Tibial nerve (tissue), 4 donors: ENCODE measurements at regions not wholly inside any gene's neighbourhood (a gene's known extent, or its start where the extent isn't known, plus 50 kb on each side); places are given as distances from the start of the nearest gene placed in this dataset.
"Not testable (repeated sequence)": the region's sequence is repeated elsewhere in the genome, so short reads cannot be mapped to it uniquely, and the experiment has no call there.

ENCODE experiments used
- DNase-seq, 2 donors: peaks; one replicate each; pipeline ENCODE4 v3.0.0-alpha.2; 2019; ENCODE audit warnings: low spot score in 2 of 2
- H3K27ac ChIP-seq, 4 donors: fragments of 200-600 bp; sonication (generic) in 3 of 4; one replicate each; pipeline ENCODE4 v1.5.1; 2017 to 2019; ENCODE audit warnings: mild to moderate bottlenecking in 1 of 4
- H3K27me3 ChIP-seq, 2 donors: fragments of 200-600 bp; sonication (generic) in 1 of 2; one replicate each; pipeline versions ENCODE4 v1.5.1 to v1.6.0; 2017 to 2019
- H3K36me3 ChIP-seq, 3 donors: fragments of 200-600 bp; sonication (generic); one replicate each; pipeline ENCODE4 v1.5.1; 2018 to 2019
- H3K4me1 ChIP-seq, 4 donors: fragments of 200-600 bp; sonication (generic) in 3 of 4; one replicate each; pipeline ENCODE4 v1.5.1; 2017 to 2019
- H3K4me3 ChIP-seq, 4 donors: fragments of 200-600 bp; sonication (generic) in 3 of 4; one replicate each; pipeline ENCODE4 v1.5.1; 2017 to 2019; ENCODE audit warnings: mild to moderate bottlenecking in 1 of 4, moderate library complexity in 1 of 4
- H3K9me3 ChIP-seq, 4 donors: fragments of 200-600 bp; sonication (generic) in 3 of 4; one replicate each; pipeline ENCODE4 v1.5.1; 2017 to 2019
- WGBS, 2 donors: methylation state at CpG; one replicate each; pipeline ENCODE4 v1.1.5; 2018; 5-methylcytosine and 5-hydroxymethylcytosine counted together
- TF ChIP-seq, protein P1 (sequence below), 5 experiments: fragments of 200-600 bp in 3 of 5; fragments of 450-650 bp in 2 of 5; sonication (generic) in 3 of 5; IDR thresholded peaks; one replicate each; pipeline ENCODE4 v1.5.1; 2016 to 2019; ENCODE audit warnings: antibody characterized with exemption in 5 of 5, mild to moderate bottlenecking in 3 of 5, moderate library complexity in 2 of 5

DNA sequence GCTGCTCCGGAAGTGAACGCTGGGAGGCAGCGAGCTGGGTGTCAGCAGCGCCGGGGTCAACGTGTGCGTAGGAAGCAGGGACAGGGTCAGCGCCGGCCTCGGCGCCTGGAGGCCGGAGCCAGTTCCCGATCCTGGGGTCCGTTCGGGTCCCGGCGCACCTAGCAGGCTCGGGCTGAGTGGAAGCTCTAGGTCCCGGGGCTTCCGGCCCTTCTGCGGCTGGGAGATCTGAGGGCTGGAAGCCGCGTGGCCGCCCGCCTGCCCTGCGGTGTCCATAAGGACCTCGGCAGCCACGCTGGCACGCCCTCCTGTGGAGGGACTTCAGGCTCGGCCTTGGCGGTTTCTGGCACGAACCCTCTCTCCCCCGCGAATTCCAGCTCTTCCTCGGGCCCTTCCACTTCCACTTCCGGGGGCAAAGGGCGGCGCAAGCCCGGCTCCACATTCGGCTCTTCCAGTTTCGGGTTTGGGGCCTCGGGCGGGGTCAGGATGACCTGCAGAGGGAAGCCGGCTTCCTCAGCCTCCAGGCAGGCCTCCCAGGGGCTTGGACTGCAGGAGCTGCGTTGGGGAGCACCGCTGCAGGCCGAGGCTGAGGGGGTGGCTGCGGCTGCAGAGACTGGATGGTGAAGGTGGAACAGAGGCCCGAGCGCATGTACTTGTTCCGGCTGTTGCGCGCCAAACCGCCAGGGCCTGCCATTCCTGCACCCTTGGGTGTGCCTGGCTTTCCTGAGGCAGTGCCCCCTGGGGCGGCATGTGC lies 146.2 kb downstream of the TMEM121 start:
- not testable (repeated sequence) for H3K36me3 ChIP-seq, H3K4me3 ChIP-seq, H3K9me3 ChIP-seq, DNase-seq, H3K27me3 ChIP-seq, H3K4me1 ChIP-seq, H3K27ac ChIP-seq
- 90 to 94% methylated on average over 13 to 14 of the region's 55 CpGs for WGBS, 2 donors

DNA sequence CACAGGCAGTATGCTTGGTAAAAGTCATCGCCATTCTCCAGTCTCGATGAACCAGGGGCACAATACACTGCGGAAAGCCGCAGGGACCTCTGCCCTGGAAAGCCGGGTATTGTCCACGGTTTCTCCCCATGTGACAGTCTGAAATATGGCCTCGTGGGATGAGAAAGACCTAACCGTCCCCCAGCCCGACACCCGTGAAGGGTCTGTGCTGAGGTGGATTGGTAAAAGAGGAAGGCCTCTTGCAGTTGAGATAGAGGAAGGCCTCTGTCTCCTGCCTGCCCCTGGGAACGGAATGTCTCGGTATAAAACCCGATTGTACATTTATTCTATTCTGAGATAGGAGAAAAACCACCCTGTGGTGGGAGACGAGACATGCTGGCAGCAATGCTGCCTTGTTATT lies 149.1 kb downstream of the TMEM121 start:
- H3K4me1 ChIP-seq, DNase-seq, H3K27ac ChIP-seq, H3K36me3 ChIP-seq, H3K4me3 ChIP-seq, H3K9me3 ChIP-seq, H3K27me3 ChIP-seq: not testable (repeated sequence)
- 73 to 81% methylated on average over 9 to 11 of the region's 14 CpGs for WGBS, 2 donors

DNA sequence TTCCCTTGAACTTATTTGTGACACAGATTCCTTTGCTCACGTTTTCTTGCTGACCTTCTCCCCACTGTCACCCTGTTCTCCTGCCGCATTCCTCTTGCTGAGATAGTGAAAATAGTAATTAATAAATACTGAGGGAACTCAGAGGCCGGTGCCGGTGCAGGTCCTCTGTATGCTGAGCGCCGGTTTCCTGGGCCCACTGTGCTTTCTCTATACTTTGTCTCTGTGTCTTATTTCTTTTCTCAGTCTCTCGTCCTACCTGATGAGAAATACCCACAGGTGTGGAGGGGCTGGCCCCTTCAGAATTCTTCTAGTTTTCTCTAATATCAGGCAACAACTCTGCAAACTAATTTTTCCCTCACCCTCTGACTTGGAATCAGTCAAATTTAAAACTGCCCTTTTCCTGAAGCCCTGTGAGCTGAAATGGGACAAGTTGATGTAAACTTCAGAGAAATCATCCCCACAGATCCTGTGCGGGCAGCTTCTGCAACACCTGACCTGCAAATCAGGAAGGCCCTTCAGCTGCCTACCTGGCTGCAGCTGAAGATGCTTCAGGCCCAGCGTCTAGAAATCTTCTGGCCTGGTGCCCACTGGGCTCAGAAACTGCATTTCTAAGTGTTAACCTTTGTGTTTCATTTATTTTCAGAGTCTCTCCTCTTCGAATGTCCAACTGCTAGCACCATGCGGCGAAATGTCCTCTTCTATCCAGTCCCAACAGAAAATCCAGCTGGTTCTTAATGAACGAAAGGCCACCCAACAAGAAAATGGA lies 149.7 kb downstream of the TMEM121 start:
- WGBS, 2 donors = 79 to 80% methylated on average over 13 of the region's 13 CpGs
- not testable (repeated sequence) for H3K4me1 ChIP-seq, H3K27ac ChIP-seq, H3K9me3 ChIP-seq, H3K27me3 ChIP-seq, H3K4me3 ChIP-seq, DNase-seq, H3K36me3 ChIP-seq

DNA sequence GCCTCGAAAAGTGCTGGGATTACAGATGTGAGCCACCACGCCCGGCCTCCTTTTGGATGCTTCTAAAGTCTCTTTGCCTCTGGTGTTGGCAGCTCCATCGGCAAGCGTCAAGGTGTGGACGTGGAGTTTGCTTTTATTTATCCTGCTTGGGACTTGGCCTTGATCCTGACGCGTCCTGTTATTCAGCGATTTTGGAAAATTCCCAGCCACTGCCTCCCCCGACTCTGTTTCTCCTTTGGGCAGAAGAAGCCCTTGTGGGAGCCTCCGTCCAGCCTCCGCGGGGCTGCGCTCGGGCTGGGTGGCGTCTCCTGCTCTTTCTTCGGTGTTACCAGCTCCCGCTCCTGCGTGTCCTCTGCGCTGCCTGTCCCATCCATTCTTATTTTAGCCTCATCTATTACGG lies 151.7 kb downstream of the TMEM121 start:
- not testable (repeated sequence) for H3K27me3 ChIP-seq, H3K4me1 ChIP-seq, H3K9me3 ChIP-seq, DNase-seq, H3K4me3 ChIP-seq, H3K27ac ChIP-seq, H3K36me3 ChIP-seq
- 87 to 88% methylated on average over 21 of the region's 21 CpGs for WGBS, 2 donors

DNA sequence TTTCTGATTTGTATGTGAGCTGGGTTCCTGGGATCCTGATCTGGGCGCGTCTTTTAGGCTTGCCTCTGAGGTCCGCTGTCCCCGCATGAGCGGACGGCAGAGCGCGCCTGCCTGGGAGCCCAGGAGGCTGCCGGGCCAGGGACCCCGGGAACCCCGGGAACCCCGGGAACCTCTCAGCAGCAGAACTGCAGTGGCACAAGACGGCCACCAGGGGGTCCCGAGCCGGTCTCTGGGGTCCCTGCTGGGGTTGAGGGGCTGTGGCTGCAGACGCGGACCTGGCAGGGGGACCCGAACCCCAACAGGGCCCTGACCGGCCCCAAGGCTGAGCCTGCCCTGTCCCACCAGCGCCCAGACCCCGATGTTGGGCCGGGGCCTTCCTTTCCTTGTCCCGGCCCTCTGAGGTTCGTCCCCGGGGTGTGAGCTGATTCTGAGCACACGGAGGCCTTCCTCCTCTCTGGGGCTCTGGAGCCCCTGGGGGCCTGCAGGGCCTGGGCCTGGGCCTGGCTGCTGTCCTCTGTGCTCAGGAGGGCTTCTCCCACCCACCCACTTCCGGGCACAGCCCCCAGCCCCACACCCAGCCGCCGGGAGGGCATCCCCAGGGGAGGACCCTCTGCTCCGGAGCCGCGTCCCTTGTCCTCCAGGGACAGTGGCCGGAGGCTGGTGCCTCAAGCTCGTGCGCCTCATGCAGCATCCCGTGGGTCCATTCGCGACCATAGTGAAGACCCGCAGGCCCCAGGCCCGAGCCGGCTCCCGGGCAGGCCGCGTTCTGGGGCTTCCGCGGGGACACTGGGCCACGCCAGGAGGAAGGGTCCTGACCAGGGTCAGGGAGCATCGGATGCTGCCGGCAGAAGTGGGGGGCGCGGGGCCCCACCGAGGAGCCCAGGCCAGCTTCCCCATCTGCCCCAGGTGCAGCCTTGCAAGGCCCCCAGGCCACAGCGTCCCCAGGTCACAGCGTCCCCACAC lies 152.9 kb downstream of the TMEM121 start:
- not testable (repeated sequence) for H3K9me3 ChIP-seq, H3K4me1 ChIP-seq, H3K4me3 ChIP-seq, DNase-seq, H3K27ac ChIP-seq, H3K36me3 ChIP-seq, H3K27me3 ChIP-seq
- 86% methylated on average over 5 of the region's 54 CpGs; no CpG with 5 or more reads in 1 of the 2 donors for WGBS, 2 donors

DNA sequence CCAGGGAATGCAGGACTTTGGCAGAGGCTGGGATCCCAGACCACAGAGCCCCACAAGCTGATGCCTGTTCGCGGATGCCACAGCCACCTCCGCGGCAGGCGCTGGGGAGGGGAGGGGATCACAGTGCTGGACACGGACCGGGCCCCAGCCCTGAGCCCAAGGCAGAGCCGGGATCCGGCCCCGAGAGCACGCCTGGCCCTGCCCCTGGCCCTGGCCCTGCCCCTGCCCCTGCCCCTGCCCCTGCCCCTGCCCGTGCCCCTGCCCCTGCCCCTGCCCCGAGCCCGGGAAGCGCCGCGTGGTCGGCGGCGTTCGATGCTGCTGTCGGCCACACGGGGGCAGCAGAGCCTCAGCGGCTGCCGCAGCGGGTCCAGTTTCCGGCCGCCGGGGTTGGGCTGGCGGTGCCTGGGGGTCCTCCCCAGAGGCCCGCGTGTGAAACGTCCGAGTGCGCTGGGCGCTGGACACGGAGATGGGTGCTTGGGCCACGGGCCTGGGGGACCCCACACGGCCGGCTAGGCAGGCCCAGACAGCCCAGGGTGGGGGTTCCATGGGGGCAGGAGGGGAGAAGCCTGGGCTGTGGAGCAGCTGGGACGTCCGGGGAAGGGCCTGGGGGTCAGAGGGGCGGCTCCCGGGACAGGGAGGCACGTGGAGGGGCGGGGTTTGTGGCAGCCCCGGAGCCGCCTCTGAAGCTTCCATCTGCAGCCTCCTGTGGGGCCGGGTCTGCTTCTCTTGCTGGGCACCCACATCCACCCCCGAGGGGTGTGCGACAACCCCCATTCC lies 153.8 kb downstream of the TMEM121 start:
- not testable (repeated sequence) for DNase-seq, H3K9me3 ChIP-seq, H3K36me3 ChIP-seq, H3K4me3 ChIP-seq, H3K4me1 ChIP-seq, H3K27me3 ChIP-seq, H3K27ac ChIP-seq
- TF ChIP-seq, protein P1, sequence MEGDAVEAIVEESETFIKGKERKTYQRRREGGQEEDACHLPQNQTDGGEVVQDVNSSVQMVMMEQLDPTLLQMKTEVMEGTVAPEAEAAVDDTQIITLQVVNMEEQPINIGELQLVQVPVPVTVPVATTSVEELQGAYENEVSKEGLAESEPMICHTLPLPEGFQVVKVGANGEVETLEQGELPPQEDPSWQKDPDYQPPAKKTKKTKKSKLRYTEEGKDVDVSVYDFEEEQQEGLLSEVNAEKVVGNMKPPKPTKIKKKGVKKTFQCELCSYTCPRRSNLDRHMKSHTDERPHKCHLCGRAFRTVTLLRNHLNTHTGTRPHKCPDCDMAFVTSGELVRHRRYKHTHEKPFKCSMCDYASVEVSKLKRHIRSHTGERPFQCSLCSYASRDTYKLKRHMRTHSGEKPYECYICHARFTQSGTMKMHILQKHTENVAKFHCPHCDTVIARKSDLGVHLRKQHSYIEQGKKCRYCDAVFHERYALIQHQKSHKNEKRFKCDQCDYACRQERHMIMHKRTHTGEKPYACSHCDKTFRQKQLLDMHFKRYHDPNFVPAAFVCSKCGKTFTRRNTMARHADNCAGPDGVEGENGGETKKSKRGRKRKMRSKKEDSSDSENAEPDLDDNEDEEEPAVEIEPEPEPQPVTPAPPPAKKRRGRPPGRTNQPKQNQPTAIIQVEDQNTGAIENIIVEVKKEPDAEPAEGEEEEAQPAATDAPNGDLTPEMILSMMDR (IDR thresholded peaks at IDR 0.05) = peak in 2 of 5 experiments; percentile 8 to 17
- WGBS, 2 donors = 53% methylated on average over 3 of the region's 51 CpGs; no CpG with 5 or more reads in 1 of the 2 donors

DNA sequence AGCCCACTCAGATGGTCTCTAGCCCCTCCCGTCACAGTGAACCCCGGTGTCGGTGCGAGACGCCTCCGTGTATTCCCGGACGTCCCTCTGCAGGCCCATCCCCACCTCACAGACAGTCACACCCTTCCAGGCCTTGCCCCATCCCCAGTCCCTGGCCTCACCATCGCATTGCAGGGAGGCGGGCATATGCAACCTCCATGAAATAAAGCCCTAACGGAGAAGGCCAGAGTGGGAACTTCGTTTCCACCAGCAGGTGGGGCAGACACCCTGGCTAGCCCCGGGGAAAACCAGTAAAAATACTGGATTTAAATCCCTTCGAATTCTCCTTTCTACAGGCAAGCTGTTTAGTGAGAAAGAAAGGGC lies 154.3 kb downstream of the TMEM121 start:
- not testable (repeated sequence) for H3K36me3 ChIP-seq, H3K4me3 ChIP-seq, H3K4me1 ChIP-seq, DNase-seq, H3K27ac ChIP-seq, H3K9me3 ChIP-seq, H3K27me3 ChIP-seq
- 80% methylated on average over 1 of the region's 14 CpGs; no CpG with 5 or more reads in 1 of the 2 donors for WGBS, 2 donors

DNA sequence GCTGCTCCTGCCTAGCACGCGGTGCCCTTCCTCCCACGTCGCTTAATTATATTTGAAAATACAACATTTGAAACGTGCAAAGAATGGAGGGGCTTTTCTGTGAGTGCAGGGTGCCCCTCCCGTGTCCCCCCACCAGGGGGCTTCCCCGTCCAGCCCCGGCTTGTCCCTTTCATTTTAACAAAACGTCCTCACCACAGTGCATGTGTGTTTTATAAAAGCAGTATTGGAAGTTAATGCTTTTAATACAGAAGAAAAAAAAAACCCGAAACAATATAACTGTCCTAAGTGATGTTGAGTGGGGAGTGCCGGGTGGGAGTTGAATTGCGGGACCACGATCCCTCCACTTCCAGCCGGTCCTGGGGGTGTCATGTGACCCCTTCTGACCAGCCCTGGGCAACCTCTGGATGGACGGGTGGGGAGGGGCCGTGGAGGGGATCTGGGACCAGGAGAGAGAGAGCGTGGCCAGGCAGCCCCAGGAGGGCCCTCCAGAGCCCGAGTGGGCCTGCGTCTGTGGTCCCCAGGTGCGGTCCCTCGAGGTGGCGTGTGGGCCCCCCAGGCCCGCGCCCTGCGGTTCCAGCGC lies 155.3 kb downstream of the TMEM121 start:
- H3K4me1 ChIP-seq, H3K27me3 ChIP-seq, H3K4me3 ChIP-seq, DNase-seq, H3K36me3 ChIP-seq, H3K27ac ChIP-seq, H3K9me3 ChIP-seq: not testable (repeated sequence)
- WGBS, 2 donors = 67 to 77% methylated on average over 14 to 17 of the region's 26 CpGs

DNA sequence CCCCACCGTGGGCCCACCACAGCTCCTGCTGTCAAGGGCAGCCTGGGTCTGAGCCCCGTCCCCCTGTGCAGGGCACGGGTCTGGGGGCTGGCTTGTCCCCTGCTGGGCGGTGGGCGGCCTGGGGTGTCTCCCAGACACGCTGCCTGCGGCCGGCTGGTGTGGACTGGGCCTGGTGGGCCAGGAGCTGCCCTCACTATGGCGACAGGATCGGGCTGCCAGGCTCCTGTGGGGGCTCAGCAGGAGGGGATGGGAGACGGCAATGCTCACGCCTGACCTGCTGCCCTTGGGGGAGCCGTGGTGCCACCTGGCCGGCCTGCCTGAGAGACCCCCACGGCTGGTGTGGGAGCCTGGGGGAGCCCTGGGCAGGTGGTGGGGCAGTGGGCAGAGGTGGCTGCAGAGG lies 156.1 kb downstream of the TMEM121 start:
- not testable (repeated sequence) for DNase-seq, H3K27ac ChIP-seq, H3K4me1 ChIP-seq, H3K27me3 ChIP-seq, H3K36me3 ChIP-seq, H3K4me3 ChIP-seq, H3K9me3 ChIP-seq
- no CpG with 5 or more reads among the region's 15 CpGs for WGBS, 2 donors
